DMS53 treated with DMSO at 0.1 percent for 48 hours (cell line): ENCODE measurements at regions not wholly inside any gene's neighbourhood (a gene's known extent, or its start where the extent isn't known, plus 50 kb on each side); places are given as distances from the start of the nearest gene placed in this dataset.

Experiments
- DNase-seq: peaks from one replicate; lab custom pipeline; 2025; ENCODE audit not compliant: unreplicated experiment; lab: John Stamatoyannopoulos, UW

- DNase-seq = no peak
Measured at GRCh38 chr4:164301430-164301829, 452.5 kb upstream of the SMIM31 start.

- DNase-seq = no peak
Measured at GRCh38 chr4:164304101-164304639, 449.8 kb upstream of the SMIM31 start.

GRCh38 chr4:164304861-164305260 is 449.1 kb upstream of the SMIM31 start:
- no peak for DNase-seq

- DNase-seq = no peak
Measured at GRCh38 chr4:164307262-164307661, 446.7 kb upstream of the SMIM31 start.

- no peak for DNase-seq
Measured at GRCh38 chr4:164312671-164313070, 441.3 kb upstream of the SMIM31 start.

- DNase-seq = no peak
Measured at GRCh38 chr4:164313853-164314252, 440.1 kb upstream of the SMIM31 start.

- DNase-seq = no peak
Measured at GRCh38 chr4:164318350-164318749, 435.6 kb upstream of the SMIM31 start.

GRCh38 chr4:164319688-164320087 is 434.2 kb upstream of the SMIM31 start:
- DNase-seq = no peak

GRCh38 chr4:164320847-164321246 is 433.1 kb upstream of the SMIM31 start:
- no peak for DNase-seq

GRCh38 chr4:164326056-164326455 is 427.9 kb upstream of the SMIM31 start:
- no peak for DNase-seq

- DNase-seq = no peak
Measured at GRCh38 chr4:164337219-164337944, 416.5 kb upstream of the SMIM31 start.

GRCh38 chr4:164343472-164343976 is 410.4 kb upstream of the SMIM31 start:
- no peak for DNase-seq

- no peak for DNase-seq
Measured at GRCh38 chr4:164345756-164346155, 408.2 kb upstream of the SMIM31 start.

- DNase-seq = no peak
Measured at GRCh38 chr4:164350061-164350460, 403.9 kb upstream of the SMIM31 start.

GRCh38 chr4:164350716-164351115 is 403.2 kb upstream of the SMIM31 start:
- peak; percentile 39 for DNase-seq

GRCh38 chr4:164357957-164358356 is 396.0 kb upstream of the SMIM31 start:
- DNase-seq = no peak

GRCh38 chr4:164358400-164358799 is 395.5 kb upstream of the SMIM31 start:
- no peak for DNase-seq

GRCh38 chr4:164359881-164360280 is 394.1 kb upstream of the SMIM31 start:
- DNase-seq = no peak

- DNase-seq = no peak
Measured at GRCh38 chr4:164368894-164369293, 385.0 kb upstream of the SMIM31 start.

- no peak for DNase-seq
Measured at GRCh38 chr4:164373021-164373420, 380.9 kb upstream of the SMIM31 start.

- no peak for DNase-seq
Measured at GRCh38 chr4:164377277-164377676, 376.7 kb upstream of the SMIM31 start.

- no peak for DNase-seq
Measured at GRCh38 chr4:164378361-164378760, 375.6 kb upstream of the SMIM31 start.

- DNase-seq = no peak
Measured at GRCh38 chr4:164379694-164380093, 374.2 kb upstream of the SMIM31 start.
